ENCODE measurements at regions not wholly inside any gene's neighbourhood (a gene's known extent, or its start where the extent isn't known, plus 50 kb on each side); places are given as distances from the start of the nearest gene placed in this dataset.

DNA sequence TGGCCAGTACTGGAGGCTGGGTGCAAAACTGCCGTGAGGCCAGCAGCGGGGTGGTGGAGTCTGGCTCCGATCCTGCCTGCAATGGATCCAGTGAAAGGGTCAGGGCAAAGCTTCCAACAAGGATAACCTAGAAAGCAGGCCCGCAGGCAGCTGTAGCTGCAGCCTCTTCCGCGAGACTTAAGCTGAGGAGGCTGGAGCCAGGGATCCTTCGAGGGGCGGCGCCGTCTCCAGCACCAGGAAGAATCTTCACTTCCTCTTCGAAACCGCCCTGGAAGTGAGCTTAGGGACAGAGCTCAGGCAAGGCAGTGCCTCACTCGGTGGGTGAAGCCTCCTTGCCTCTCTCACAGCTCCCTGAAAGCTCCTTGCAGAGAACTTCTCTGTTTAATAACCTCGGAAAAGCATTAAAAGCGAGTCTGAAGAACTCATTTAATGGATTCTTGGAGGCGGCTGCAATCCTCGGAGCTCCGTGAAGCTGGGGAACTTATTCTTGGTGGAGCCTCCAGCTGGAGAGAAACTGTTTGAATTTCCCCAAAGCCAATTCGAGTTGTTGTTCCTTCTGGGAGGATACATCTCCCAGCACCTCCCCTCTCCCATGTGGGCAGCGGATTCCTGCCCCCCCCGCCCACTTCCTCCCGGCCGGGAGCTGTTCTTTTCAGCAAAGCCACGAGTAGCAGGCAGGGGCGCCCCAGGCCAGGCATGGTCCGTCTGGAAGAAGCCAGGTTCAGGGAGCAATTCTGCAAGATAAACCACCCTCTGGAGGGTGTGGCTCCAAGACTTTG, 169.9 kb downstream of the CTTN start:
- peak overlapping the region in 2 of 3 experiments; percentile 48 to 76; a peak in 2 of 7 replicates for H3K27ac Mint-ChIP-seq
- no peak overlapping the region for H3K9ac ChIP-seq (ENCODE audit: extremely low read depth, insufficient read length, low read length)
- H3K27ac ChIP-seq (ENCODE audit: insufficient read length, low read depth, low read length): no peak overlapping the region

More for the DNA sequence above, 169.9 kb downstream of the CTTN start:
- TF ChIP-seq, protein P1, sequence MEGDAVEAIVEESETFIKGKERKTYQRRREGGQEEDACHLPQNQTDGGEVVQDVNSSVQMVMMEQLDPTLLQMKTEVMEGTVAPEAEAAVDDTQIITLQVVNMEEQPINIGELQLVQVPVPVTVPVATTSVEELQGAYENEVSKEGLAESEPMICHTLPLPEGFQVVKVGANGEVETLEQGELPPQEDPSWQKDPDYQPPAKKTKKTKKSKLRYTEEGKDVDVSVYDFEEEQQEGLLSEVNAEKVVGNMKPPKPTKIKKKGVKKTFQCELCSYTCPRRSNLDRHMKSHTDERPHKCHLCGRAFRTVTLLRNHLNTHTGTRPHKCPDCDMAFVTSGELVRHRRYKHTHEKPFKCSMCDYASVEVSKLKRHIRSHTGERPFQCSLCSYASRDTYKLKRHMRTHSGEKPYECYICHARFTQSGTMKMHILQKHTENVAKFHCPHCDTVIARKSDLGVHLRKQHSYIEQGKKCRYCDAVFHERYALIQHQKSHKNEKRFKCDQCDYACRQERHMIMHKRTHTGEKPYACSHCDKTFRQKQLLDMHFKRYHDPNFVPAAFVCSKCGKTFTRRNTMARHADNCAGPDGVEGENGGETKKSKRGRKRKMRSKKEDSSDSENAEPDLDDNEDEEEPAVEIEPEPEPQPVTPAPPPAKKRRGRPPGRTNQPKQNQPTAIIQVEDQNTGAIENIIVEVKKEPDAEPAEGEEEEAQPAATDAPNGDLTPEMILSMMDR (conservative IDR thresholded peaks at IDR 0.05): peak; percentile 58
- Mint-ChIP-seq H3K27me3 (ENCODE audit: low read depth) (peaks cover 2% of the 10 kb centered on the region), H3K4me3 (peak overlapping the region in 1 of 2 experiments; percentile 34; a peak in 2 of 5 replicates), H3K36me3 (ENCODE audit: insufficient read depth in 1 of 3, low read depth in 3 of 3) (peaks cover 0 to 2% (median 0%) of the 10 kb centered on the region in 3 experiments; a peak in 1 of 7 replicates), H3K4me1 (peaks cover 15 to 25% of the 10 kb centered on the region in 2 experiments), H3K9me3 (no peaks in the 10 kb centered on the region; a peak in 1 of 5 replicates)
- Histone ChIP-seq H3K4me1 (ENCODE audit: insufficient read depth, low read length) (peaks cover 3% of the 10 kb centered on the region; the same call in 1 of the 2 replicates), H3K79me1 (ENCODE audit: insufficient read depth, low read depth, low read length, poor library complexity, severe bottlenecking) (no peaks in the 10 kb centered on the region), H3K14ac (ENCODE audit: insufficient read depth, low read length) (no peak overlapping the region), H2AK5ac (ENCODE audit: insufficient read length, low read length) (no peak overlapping the region), H3K4me2 (ENCODE audit: insufficient read depth, insufficient read length, low read length) (no peak overlapping the region), H4K8ac (replicated peaks; ENCODE audit: insufficient read length, low read depth, low read length) (no peak overlapping the region), H3K9me3 (ENCODE audit: control insufficient read depth, low read depth, low read length) (no peaks in the 10 kb centered on the region), H3T11ph (ENCODE audit: low read length) (no peak overlapping the region), H3K23ac (ENCODE audit: insufficient read length, low read depth, low read length) (no peak overlapping the region), H2BK20ac (ENCODE audit: low read depth, low read length, poor library complexity, severe bottlenecking) (no peak overlapping the region), H3K23me2 (ENCODE audit: insufficient read length, low read depth, low read length, poor library complexity, severe bottlenecking) (no peaks in the 10 kb centered on the region), H2BK5ac (ENCODE audit: insufficient read length, low read length) (no peak overlapping the region), H2BK12ac (ENCODE audit: insufficient read length, low read depth, low read length) (no peak overlapping the region), H4K20me1 (ENCODE audit: control insufficient read depth, insufficient read depth, insufficient read length) (no peaks in the 10 kb centered on the region), H2AFZ (ENCODE audit: low read length) (no peak overlapping the region), H4K91ac (ENCODE audit: insufficient read length, low read depth, low read length) (no peak overlapping the region), H4K5ac (ENCODE audit: insufficient read length, low read depth, low read length) (no peak overlapping the region), H3K27me3 (ENCODE audit: insufficient read depth, low read length) (no peaks in the 10 kb centered on the region), H2BK120ac (ENCODE audit: low read depth, low read length, poor library complexity, severe bottlenecking) (no peak overlapping the region), H3K18ac (ENCODE audit: insufficient read length, low read depth, low read length) (no peak overlapping the region), H3K56ac (ENCODE audit: insufficient read length, low read depth, low read length) (no peak overlapping the region), H2BK15ac (ENCODE audit: low read depth, low read length) (no peak overlapping the region), H3K4ac (ENCODE audit: low read depth, low read length) (no peak overlapping the region), H3K79me2 (ENCODE audit: insufficient read depth, low read length) (no peaks in the 10 kb centered on the region)
- peak; percentile 86 for DNase-seq
- no CpG with 5 or more reads among the region's 26 CpGs for WGBS (ENCODE audit: extremely low coverage, insufficient read length, low lambda C conversion rate)
